HepG2 (cell line): ENCODE measurements at regions not wholly inside any gene's neighbourhood (a gene's known extent, or its start where the extent isn't known, plus 50 kb on each side); places are given as distances from the start of the nearest gene placed in this dataset.

Experiments used
- ATAC-seq: fragments of 200-7000 bp; cut with Tn5 transposase; 3 replicates; pipeline ENCODE4 v1.9.1; 2020; ENCODE audit warnings: mild to moderate bottlenecking, moderate library complexity
- BruUV-seq: library from RNA; stranded (reverse); fragments of 400-500 nt; replicated peaks from 2 replicates; lab custom pipeline; 2021; lab: Mats Ljungman, UMichigan
- CTCF ChIA-PET: fragments of 300-600 bp; formaldehyde crosslinking; extraction: SDS; loops from one replicate; lab custom pipeline; 2021; ENCODE audit warnings: low total read pairs, inconsistent platforms, low intra/inter-chr PET ratio; lab: Yijun Ruan, JAX
- POLR2A ChIA-PET: fragments of 350-600 bp; sonication (Branson Sonifier 250); formaldehyde crosslinking; loops from one replicate; lab custom pipeline; 2020; ENCODE audit warnings: antibody characterized with exemption, inconsistent platforms; lab: Yijun Ruan, JAX
- DNase-seq: peaks from one replicate; pipeline ENCODE4 v3.0.0-alpha.2; 2015; ENCODE audit warnings: low spot score
- FAIRE-seq: peaks from 3 replicates; lab custom pipeline; 2011; peaks lifted over from hg19 to GRCh38; lab: Jason Lieb, UNC
- H2AFZ ChIP-seq: one replicate; pipeline ENCODE4 v1.6.1; 2011; ENCODE audit warnings: low read length, inconsistent platforms
- H3K27ac ChIP-seq: fragments of 300-600 bp; 3 replicates; pipeline ENCODE4 v1.8.0; 2011; ENCODE audit warnings: mixed run types, mild to moderate bottlenecking, mixed read lengths, low read length, inconsistent platforms; ENCODE audit not compliant: insufficient read depth; ENCODE audit errors: extremely low read length
- H3K27me3 ChIP-seq, 2 experiments: fragments of 200-600 bp in 1 of 2; 2 replicates in 1 of 2; 3 replicates in 1 of 2; pipeline versions ENCODE4 v1.6.0 to v1.8.0; 2011; ENCODE audit warnings: low read length in 2 of 2, mild to moderate bottlenecking in 2 of 2, moderate library complexity in 2 of 2, inconsistent platforms in 1 of 2; ENCODE audit not compliant: insufficient read depth in 2 of 2, control insufficient read depth in 1 of 2
- H3K36me3 ChIP-seq, 2 experiments: fragments of 200-600 bp in 1 of 2; replicated peaks in 1 of 2; 2 replicates in 1 of 2; 3 replicates in 1 of 2; pipeline versions ENCODE4 v1.5.1 to v1.8.0; 2011; ENCODE audit warnings: low read length in 2 of 2, inconsistent platforms in 1 of 2; ENCODE audit not compliant: insufficient read depth in 2 of 2, control insufficient read depth in 1 of 2
- H3K4me1 ChIP-seq: 2 replicates; pipeline ENCODE4 v1.5.1; 2012; ENCODE audit warnings: low read length, inconsistent platforms; ENCODE audit not compliant: insufficient read depth
- H3K4me2 ChIP-seq: 2 replicates; pipeline ENCODE4 v1.6.0; 2011; ENCODE audit warnings: low read depth, low read length, inconsistent platforms
- H3K4me3 ChIP-seq, 3 experiments: fragments of 200-600 bp in 1 of 3; sonication (generic), shearing (Covaris generic) in 1 of 3; replicated peaks in 1 of 3; 2 replicates each; pipeline ENCODE4 v1.5.1; 2011 to 2016; ENCODE audit warnings: low read length in 3 of 3, inconsistent platforms in 2 of 3, low read depth in 2 of 3, mild to moderate bottlenecking in 2 of 3, control low read depth in 1 of 3, mixed read lengths in 1 of 3; ENCODE audit not compliant: insufficient read depth in 1 of 3
- H3K79me2 ChIP-seq: one replicate; pipeline ENCODE4 v1.6.1; 2011; ENCODE audit warnings: low read length, inconsistent platforms; ENCODE audit not compliant: insufficient read depth
- H3K9ac ChIP-seq: 2 replicates; pipeline ENCODE4 v1.6.0; 2011; ENCODE audit warnings: mild to moderate bottlenecking, low read depth, low read length, inconsistent platforms; ENCODE audit not compliant: insufficient read depth
- H3K9me3 ChIP-seq: 2 replicates; pipeline ENCODE4 v1.5.1; 2012; ENCODE audit warnings: mild to moderate bottlenecking, low read length
- H4K20me1 ChIP-seq: 2 replicates; pipeline ENCODE4 v1.6.0; 2011; ENCODE audit warnings: inconsistent platforms, mild to moderate bottlenecking, low read length, moderate library complexity; ENCODE audit not compliant: insufficient read depth
- AGO1 ChIP-seq: fragments of 200-400 bp; formaldehyde crosslinking; IDR thresholded peaks from 2 replicates; pipeline ENCODE4 v1.6.1; 2017; ENCODE audit warnings: mild to moderate bottlenecking, low read depth, low read length, moderate library complexity; ENCODE audit not compliant: poor library complexity, severe bottlenecking
- ASH2L ChIP-seq: fragments of 300-600, 200-600 bp; sonication (generic); IDR thresholded peaks from 2 replicates; pipeline ENCODE4 v1.7.0; 2017; ENCODE audit warnings: low read depth, mild to moderate bottlenecking, moderate library complexity, mixed read lengths, low read length; ENCODE audit not compliant: insufficient read length
- CBX2 ChIP-seq, 2 experiments: fragments of 200-600 bp in 1 of 2; sonication (generic); formaldehyde crosslinking in 1 of 2; IDR thresholded peaks; 2 replicates each; pipeline versions ENCODE4 v1.7.0 to v1.8.1; 2018 to 2022; ENCODE audit warnings: low read depth in 2 of 2, low read length in 1 of 2, mild to moderate bottlenecking in 1 of 2, missing genetic modification reagents in 1 of 2
- GABPA ChIP-seq, 2 experiments: IDR thresholded peaks; 2 replicates each; pipeline ENCODE4 v1.6.1; 2011 to 2016; ENCODE audit warnings: low read depth in 2 of 2, low read length in 1 of 2, missing biosample characterization in 1 of 2, missing genetic modification characterization in 1 of 2
- MEF2D ChIP-seq: sonication (generic); formaldehyde crosslinking; IDR thresholded peaks from 2 replicates; pipeline ENCODE4 v1.5.1; 2020; ENCODE audit warnings: mild to moderate bottlenecking, missing genetic modification reagents
- MEIS1 ChIP-seq: sonication (generic); formaldehyde crosslinking; IDR thresholded peaks from 2 replicates; pipeline ENCODE4 v1.9.0; 2021; ENCODE audit warnings: mild to moderate bottlenecking, missing genetic modification reagents, moderate library complexity, borderline replicate concordance
- NCOA5 ChIP-seq: sonication (generic); formaldehyde crosslinking; IDR thresholded peaks from 2 replicates; pipeline ENCODE4 v1.4.0; 2020; ENCODE audit warnings: missing genetic modification reagents
- NFIB ChIP-seq: sonication (generic); formaldehyde crosslinking; IDR thresholded peaks from 2 replicates; pipeline ENCODE4 v1.9.0; 2021; ENCODE audit warnings: missing genetic modification reagents, mild to moderate bottlenecking, borderline replicate concordance
- NR2F1 ChIP-seq, 2 experiments: fragments of 450-650 bp in 1 of 2; formaldehyde crosslinking in 1 of 2; IDR thresholded peaks; 2 replicates each; pipeline versions ENCODE4 v1.5.0 to v1.6.1; 2016 to 2020; ENCODE audit warnings: mild to moderate bottlenecking in 1 of 2, missing compliant biosample characterization in 1 of 2, missing genetic modification reagents in 1 of 2, moderate library complexity in 1 of 2
- POLR2AphosphoS2 ChIP-seq: IDR thresholded peaks from 2 replicates; pipeline ENCODE4 v1.6.1; 2011; ENCODE audit warnings: low read depth, low read length, improper control_type of control experiment
- SAP130 ChIP-seq: IDR thresholded peaks from 2 replicates; pipeline ENCODE4 v1.6.1; 2016; ENCODE audit warnings: low read depth
- SMYD3 ChIP-seq: sonication (generic); formaldehyde crosslinking; IDR thresholded peaks from 2 replicates; pipeline ENCODE4 v1.8.1; 2023; ENCODE audit warnings: mild to moderate bottlenecking, missing genetic modification reagents
- TAF1 ChIP-seq: sonication (generic); formaldehyde crosslinking; IDR thresholded peaks from 2 replicates; pipeline ENCODE4 v1.4.0; 2020; ENCODE audit warnings: missing genetic modification reagents
- U2AF2 ChIP-seq: fragments of 200-400 bp; formaldehyde crosslinking; IDR thresholded peaks from 2 replicates; pipeline ENCODE4 v1.6.1; 2017; ENCODE audit warnings: low read depth, mild to moderate bottlenecking, low read length
- ZBTB43 ChIP-seq: sonication (generic); formaldehyde crosslinking; conservative IDR thresholded peaks from 2 replicates; pipeline ENCODE4 v1.4.0; 2020; ENCODE audit warnings: missing genetic modification reagents
- ZFX ChIP-seq: sonication (generic); formaldehyde crosslinking; IDR thresholded peaks from 2 replicates; pipeline ENCODE4 v1.4.0; 2020; ENCODE audit warnings: mild to moderate bottlenecking, low read depth, missing genetic modification reagents, moderate library complexity
- ZNF232 ChIP-seq: sonication (generic); formaldehyde crosslinking; IDR thresholded peaks from 2 replicates; pipeline ENCODE4 v1.4.0; 2020; ENCODE audit warnings: missing genetic modification reagents, borderline replicate concordance
- ZNF512 ChIP-seq: sonication (generic); formaldehyde crosslinking; IDR thresholded peaks from 2 replicates; pipeline ENCODE4 v1.4.0; 2020; ENCODE audit warnings: mild to moderate bottlenecking, missing genetic modification reagents
- ZNF629 ChIP-seq: sonication (generic); formaldehyde crosslinking; conservative IDR thresholded peaks from 2 replicates; pipeline ENCODE4 v1.5.0; 2020; ENCODE audit warnings: missing genetic modification reagents
- in situ Hi-C: cut with HindIII; loops from 2 replicates; pipeline ENCODE4 v1.10.0; 2017; ENCODE audit warnings: low pct_unique_long_range_greater_than_20kb; ENCODE audit not compliant: extremely low pct_ligation_motif_present
- intact Hi-C: fragments of 100-400 bp; cut with micrococcal nuclease; formaldehyde crosslinking; loops from one replicate; pipeline ENCODE4 v1.10.0; 2022; ENCODE audit not compliant: unreplicated experiment

- Histone ChIP-seq H3K4me2 (no peak overlapping the region), H3K4me3 (no peak overlapping the region), H3K9me3 (no peaks in the 10 kb centered on the region), H3K9ac (no peak overlapping the region), H2AFZ (no peak overlapping the region), H3K27ac (no peak overlapping the region), H3K4me1 (no peaks in the 10 kb centered on the region), H3K79me2 (no peaks in the 10 kb centered on the region), H3K27me3 (no peaks in the 10 kb centered on the region; a peak in 1 of 5 replicates), H4K20me1 (no peaks in the 10 kb centered on the region), H3K36me3 (no peaks in the 10 kb centered on the region)
- FAIRE-seq (no peak), DNase-seq (no peak), ATAC-seq (no peak)
- in situ Hi-C loops: no loop called here
- BruUV-seq: no TSS peak
- intact Hi-C loops: no loop called here
- POLR2A ChIA-PET: no interaction called here
- TF ChIP-seq TAF1 (CRISPR knock-in tag): no peak
- no peak for TF ChIP-seq AGO1
- no peak for TF ChIP-seq MEIS1
- no peak for TF ChIP-seq ASH2L
- no peak for TF ChIP-seq GABPA (IDR thresholded peaks at IDR 0.05; ENCODE audit: low read depth, low read length)
- TF ChIP-seq GABPA (CRISPR knock-in tag; IDR thresholded peaks at IDR 0.05; ENCODE audit: low read depth): no peak
- TF ChIP-seq NCOA5: no peak
- no peak for TF ChIP-seq SMYD3
- no peak for TF ChIP-seq CBX2 (IDR thresholded peaks at IDR 0.05; ENCODE audit: low read depth, low read length)
- no peak for TF ChIP-seq CBX2 (CRISPR knock-in tag; IDR thresholded peaks at IDR 0.05; ENCODE audit: low read depth)
- TF ChIP-seq ZNF512 (CRISPR knock-in tag): no peak
- no peak for TF ChIP-seq U2AF2
- no peak for TF ChIP-seq ZBTB43 (CRISPR knock-in tag)
- no peak for TF ChIP-seq ZNF232
- TF ChIP-seq SAP130 (CRISPR knock-in tag): no peak
- TF ChIP-seq ZFX (CRISPR knock-in tag): no peak
- no peak for TF ChIP-seq ZNF629
- TF ChIP-seq MEF2D (CRISPR knock-in tag): no peak
- no peak for TF ChIP-seq NR2F1 (CRISPR knock-in tag; IDR thresholded peaks at IDR 0.05)
- no peak for TF ChIP-seq POLR2AphosphoS2
- no peak for TF ChIP-seq NFIB (CRISPR knock-in tag)
- CTCF ChIA-PET: no interaction called here
Measured at GRCh38 chr18:38619129-38619528, 1053.5 kb upstream of the CELF4 start.
